HEK293 (cell line): ENCODE measurements at regions not wholly inside any gene's neighbourhood (a gene's known extent, or its start where the extent isn't known, plus 50 kb on each side); places are given as distances from the start of the nearest gene placed in this dataset.

Experiments used
- CTCF ChIP-seq: fragments of 450-650 bp; formaldehyde crosslinking; IDR thresholded peaks from 2 replicates; pipeline ENCODE4 v1.5.1; 2016; ENCODE audit warnings: missing biosample characterization, missing genetic modification characterization
- ELK4 ChIP-seq: IDR thresholded peaks from 2 replicates; pipeline ENCODE4 v1.6.1; 2011; ENCODE audit warnings: mild to moderate bottlenecking, low read depth, low read length, borderline replicate concordance
- REST ChIP-seq: fragments of 450-650 bp; formaldehyde crosslinking; IDR thresholded peaks from 2 replicates; pipeline ENCODE4 v1.5.1; 2016; ENCODE audit warnings: missing biosample characterization, missing genetic modification characterization
- YY1 ChIP-seq: fragments of 450-650 bp; formaldehyde crosslinking; IDR thresholded peaks from 2 replicates; pipeline ENCODE4 v1.5.1; 2018; ENCODE audit warnings: missing biosample characterization, missing genetic modification characterization
- ZBTB1 ChIP-seq: fragments of 450-650 bp; formaldehyde crosslinking; IDR thresholded peaks from 2 replicates; pipeline ENCODE4 v1.5.1; 2016; ENCODE audit warnings: missing biosample characterization, missing genetic modification characterization
- ZNF214 ChIP-seq: fragments of 450-650 bp; formaldehyde crosslinking; IDR thresholded peaks from 2 replicates; pipeline ENCODE4 v1.5.1; 2017; ENCODE audit warnings: missing biosample characterization, mild to moderate bottlenecking, missing genetic modification characterization, borderline replicate concordance
- ZNF433 ChIP-seq: fragments of 450-650 bp; formaldehyde crosslinking; IDR thresholded peaks from 2 replicates; pipeline ENCODE4 v1.5.1; 2016; ENCODE audit warnings: missing biosample characterization, missing genetic modification characterization, low read depth

GRCh38 chr12:105555556-105556295 is 225.2 kb downstream of the C12orf75 start:
- TF ChIP-seq ZNF214 (tag by site-specific recombination) (no peak), REST (no peak), CTCF (tag by site-specific recombination) (no peak), ZNF433 (tag by site-specific recombination) (no peak), ELK4 (no peak), YY1 (tag by site-specific recombination) (no peak), ZBTB1 (no peak)
